K562 (cell line): ENCODE measurements at regions not wholly inside any gene's neighbourhood (a gene's known extent, or its start where the extent isn't known, plus 50 kb on each side); places are given as distances from the start of the nearest gene placed in this dataset.
A peak's percentile ranks its signal among the peaks of the same experiment; 100 is the strongest.

Experiments
- ADNP ChIP-seq: fragments of 200-800 bp; sonication (Bioruptor generic); IDR thresholded peaks from 2 replicates; pipeline ENCODE4 v1.6.1; 2016; ENCODE audit warnings: missing genetic modification characterization, missing compliant biosample characterization
- ARID3A ChIP-seq: IDR thresholded peaks from 2 replicates; pipeline ENCODE4 v1.6.1; 2012; ENCODE audit warnings: low read depth, low read length, improper control_type of control experiment, borderline replicate concordance
- ARID4B ChIP-seq: sonication (generic); formaldehyde crosslinking; IDR thresholded peaks from 2 replicates; pipeline ENCODE4 v1.8.0; 2022; ENCODE audit warnings: mild to moderate bottlenecking, missing genetic modification reagents
- ARNT ChIP-seq, 2 experiments: fragments of 450-650 bp; IDR thresholded peaks; 2 replicates each; pipeline ENCODE4 v1.6.1; 2016; ENCODE audit warnings: mild to moderate bottlenecking in 1 of 2
- DACH1 ChIP-seq: fragments of 450-650 bp; IDR thresholded peaks from 2 replicates; pipeline ENCODE4 v1.6.1; 2018; ENCODE audit not compliant: partially characterized antibody
- EHMT2 ChIP-seq: fragments of 450-650 bp; IDR thresholded peaks from 2 replicates; pipeline ENCODE4 v1.6.1; 2018; ENCODE audit warnings: antibody characterized with exemption
- ELK3 ChIP-seq: fragments of 450-650 bp; formaldehyde crosslinking; IDR thresholded peaks from 2 replicates; pipeline ENCODE4 v1.4.0; 2020; ENCODE audit warnings: mild to moderate bottlenecking
- FIP1L1 ChIP-seq: fragments of 200-400 bp; formaldehyde crosslinking; IDR thresholded peaks from 2 replicates; pipeline ENCODE4 v1.6.1; 2018; ENCODE audit warnings: mild to moderate bottlenecking, low read depth, low read length; ENCODE audit not compliant: poor library complexity, severe bottlenecking
- HDAC8 ChIP-seq: fragments of 450-650 bp; IDR thresholded peaks from 2 replicates; pipeline ENCODE4 v1.6.1; 2016; ENCODE audit warnings: mild to moderate bottlenecking, missing genetic modification characterization, moderate library complexity, missing compliant biosample characterization
- MAFF ChIP-seq: IDR thresholded peaks from 2 replicates; pipeline ENCODE4 v1.6.1; 2012; ENCODE audit warnings: low read length, improper control_type of control experiment
- MCM2 ChIP-seq: fragments of 450-650 bp; IDR thresholded peaks from 2 replicates; pipeline ENCODE4 v1.6.1; 2017; ENCODE audit warnings: low read depth, mild to moderate bottlenecking
- MLLT1 ChIP-seq, 2 experiments: fragments of 450-650 bp; IDR thresholded peaks; 2 replicates each; pipeline ENCODE4 v1.6.1; 2016
- MTA2 ChIP-seq: fragments of 450-650 bp; IDR thresholded peaks from 2 replicates; pipeline ENCODE4 v1.6.1; 2016; ENCODE audit warnings: low read depth
- NUFIP1 ChIP-seq: fragments of 450-650 bp; IDR thresholded peaks from 2 replicates; pipeline ENCODE4 v1.6.1; 2018; ENCODE audit not compliant: partially characterized antibody
- PYGO2 ChIP-seq: fragments of 450-650 bp; IDR thresholded peaks from 2 replicates; pipeline ENCODE4 v1.6.1; 2016; ENCODE audit warnings: mild to moderate bottlenecking, missing genetic modification characterization, moderate library complexity, missing compliant biosample characterization
- RCOR1 ChIP-seq, 2 experiments: IDR thresholded peaks; 2 replicates each; pipeline ENCODE4 v1.6.1; 2012; ENCODE audit warnings: low read depth in 2 of 2, low read length in 2 of 2, borderline replicate concordance in 1 of 2, improper control_type of control experiment in 1 of 2
- TAF7 ChIP-seq: fragments of 450-650 bp; IDR thresholded peaks from 2 replicates; pipeline ENCODE4 v1.6.1; 2016; ENCODE audit warnings: missing genetic modification characterization, missing compliant biosample characterization
- TSC22D4 ChIP-seq: fragments of 450-650 bp; IDR thresholded peaks from 2 replicates; pipeline ENCODE4 v1.6.1; 2016; ENCODE audit warnings: missing genetic modification characterization, missing biosample characterization, control low read depth
- ZNF174 ChIP-seq: fragments of 250-450 bp; sonication (Bioruptor Pico); IDR thresholded peaks from 2 replicates; pipeline ENCODE4 v1.4.0; 2020; ENCODE audit warnings: mild to moderate bottlenecking
- ZNF76 ChIP-seq: fragments of 250-450 bp; sonication (Bioruptor Pico); IDR thresholded peaks from 2 replicates; pipeline ENCODE4 v1.4.0; 2020; ENCODE audit warnings: mild to moderate bottlenecking, moderate library complexity, borderline replicate concordance
- ZNF77 ChIP-seq: fragments of 250-450 bp; sonication (Bioruptor Pico); IDR thresholded peaks from 2 replicates; pipeline ENCODE4 v1.5.0; 2020

GRCh38 chr6:28769626-28770402 lies 154.0 kb downstream of the TRIM27 start (continued):
- TF ChIP-seq ARID4B (CRISPR knock-in tag): no peak
- TF ChIP-seq ZNF77 (CRISPR knock-in tag): no peak
- TF ChIP-seq MCM2: no peak
- TF ChIP-seq MLLT1 (IDR thresholded peaks at IDR 0.05): no peak
- no peak for TF ChIP-seq ARID3A
- peak; percentile 97 for TF ChIP-seq MAFF
- no peak for TF ChIP-seq HDAC8 (tag)
- TF ChIP-seq ZNF76 (CRISPR knock-in tag): no peak
- TF ChIP-seq ADNP (tag): no peak
- TF ChIP-seq NUFIP1: no peak
- peak in 1 of 2 experiments; percentile 77; a peak in 2 of 4 replicates for TF ChIP-seq RCOR1 (IDR thresholded peaks at IDR 0.05; ENCODE audit: borderline replicate concordance in 1 of 2, low read depth in 2 of 2, low read length in 2 of 2)
- no peak for TF ChIP-seq TSC22D4
- no peak for TF ChIP-seq DACH1
- no peak for TF ChIP-seq TAF7
- no peak for TF ChIP-seq PYGO2 (tag)
- TF ChIP-seq FIP1L1: no peak
- no peak for TF ChIP-seq ZNF174
- TF ChIP-seq ELK3 (CRISPR knock-in tag): no peak
- TF ChIP-seq EHMT2: no peak
- TF ChIP-seq ARNT (IDR thresholded peaks at IDR 0.05): peak in 1 of 2 experiments; percentile 62; a peak in 1 of 4 replicates
- TF ChIP-seq MTA2: no peak
